Ovary (tissue), 3 donors: ENCODE measurements at regions not wholly inside any gene's neighbourhood (a gene's known extent, or its start where the extent isn't known, plus 50 kb on each side); places are given as distances from the start of the nearest gene placed in this dataset.

ENCODE experiments used
- POLR2A ChIP-seq: fragments of 450-650 bp; IDR thresholded peaks from one replicate; pipeline ENCODE4 v1.6.1; 2017; ENCODE audit warnings: antibody characterized with exemption, mild to moderate bottlenecking, moderate library complexity
- TF ChIP-seq, protein P1 (sequence below), 3 donors: fragments of 450-650 bp in 2 of 3; fragments of 200-600 bp in 1 of 3; IDR thresholded peaks; one replicate each; pipeline versions ENCODE4 v1.5.1 to v1.8.0; 2016 to 2022; ENCODE audit warnings: antibody characterized with exemption in 3 of 3, mild to moderate bottlenecking in 1 of 3
- donor health status: DM: no; HTN: no; CAD: no.

DNA sequence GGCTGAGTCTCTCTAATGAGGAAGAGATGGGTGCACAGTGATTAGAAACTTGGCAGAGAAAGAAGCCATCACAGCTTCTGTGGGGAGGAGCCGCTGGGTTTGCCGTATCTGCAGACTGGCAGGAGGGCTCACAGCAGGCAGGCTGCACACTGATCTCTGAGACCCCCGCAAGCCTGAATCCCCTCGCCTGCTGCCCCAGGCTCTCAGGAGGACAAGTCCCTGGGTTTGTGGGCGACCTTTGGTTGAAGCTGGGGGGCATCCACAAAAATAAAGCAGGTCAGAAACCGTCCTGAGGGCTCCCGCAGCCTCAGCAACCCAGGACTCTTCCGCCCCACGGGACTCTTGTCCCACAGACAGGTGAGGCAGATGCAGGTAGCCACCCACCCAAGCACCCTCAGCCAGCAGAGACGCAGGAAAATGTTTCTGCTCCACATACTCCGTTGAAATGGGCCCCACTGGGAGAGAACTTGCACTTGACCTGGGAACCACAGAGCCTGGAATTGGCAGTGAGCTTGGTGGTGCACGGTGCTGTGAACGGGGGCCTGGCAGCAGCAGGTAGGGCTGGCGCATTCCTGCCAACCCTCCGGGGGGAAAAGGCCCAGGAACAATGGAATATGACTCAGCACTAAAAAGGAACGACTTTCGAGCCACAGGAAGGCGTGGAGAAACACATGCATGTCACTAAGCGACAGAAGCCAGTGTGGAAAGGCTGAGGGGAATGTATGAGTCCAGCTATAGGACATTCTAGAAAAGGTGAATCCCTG is 89.9 kb downstream of the YTHDF1 start:
- TF ChIP-seq, protein P1, sequence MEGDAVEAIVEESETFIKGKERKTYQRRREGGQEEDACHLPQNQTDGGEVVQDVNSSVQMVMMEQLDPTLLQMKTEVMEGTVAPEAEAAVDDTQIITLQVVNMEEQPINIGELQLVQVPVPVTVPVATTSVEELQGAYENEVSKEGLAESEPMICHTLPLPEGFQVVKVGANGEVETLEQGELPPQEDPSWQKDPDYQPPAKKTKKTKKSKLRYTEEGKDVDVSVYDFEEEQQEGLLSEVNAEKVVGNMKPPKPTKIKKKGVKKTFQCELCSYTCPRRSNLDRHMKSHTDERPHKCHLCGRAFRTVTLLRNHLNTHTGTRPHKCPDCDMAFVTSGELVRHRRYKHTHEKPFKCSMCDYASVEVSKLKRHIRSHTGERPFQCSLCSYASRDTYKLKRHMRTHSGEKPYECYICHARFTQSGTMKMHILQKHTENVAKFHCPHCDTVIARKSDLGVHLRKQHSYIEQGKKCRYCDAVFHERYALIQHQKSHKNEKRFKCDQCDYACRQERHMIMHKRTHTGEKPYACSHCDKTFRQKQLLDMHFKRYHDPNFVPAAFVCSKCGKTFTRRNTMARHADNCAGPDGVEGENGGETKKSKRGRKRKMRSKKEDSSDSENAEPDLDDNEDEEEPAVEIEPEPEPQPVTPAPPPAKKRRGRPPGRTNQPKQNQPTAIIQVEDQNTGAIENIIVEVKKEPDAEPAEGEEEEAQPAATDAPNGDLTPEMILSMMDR (IDR thresholded peaks at IDR 0.05) = no peak
- TF ChIP-seq POLR2A = no peak
